Endothelial cell of umbilical vein (primary cell): ENCODE measurements at regions not wholly inside any gene's neighbourhood (a gene's known extent, or its start where the extent isn't known, plus 50 kb on each side); places are given as distances from the start of the nearest gene placed in this dataset.

Experiments
- BruUV-seq: library from RNA; stranded (reverse); fragments of 400-500 nt; replicated peaks from 2 replicates; lab custom pipeline; 2021; lab: Mats Ljungman, UMichigan
- CTCF ChIA-PET: fragments of 300-600, 350-600 bp; sonication (Branson Sonifier 250); formaldehyde crosslinking; loops from one replicate; lab custom pipeline; 2021; ENCODE audit warnings: antibody characterized with exemption, inconsistent platforms; lab: Charles Lee
- POLR2A ChIA-PET: fragments of 300-600, 350-600 bp; sonication (Branson Sonifier 250); formaldehyde crosslinking; loops from one replicate; lab custom pipeline; 2021; ENCODE audit warnings: antibody characterized with exemption, inconsistent platforms; lab: Charles Lee
- DNase-seq: peaks from one replicate; pipeline ENCODE4 v3.0.0-alpha.2; 2011; ENCODE audit warnings: low read depth, low spot score
- FAIRE-seq: peaks from 2 replicates; lab custom pipeline; 2011; peaks lifted over from hg19 to GRCh38; lab: Jason Lieb, UNC
- H2AFZ ChIP-seq: 2 replicates; pipeline ENCODE4 v1.6.0; 2012; ENCODE audit warnings: low read depth, low read length, control low read depth, inconsistent platforms
- H3K27ac ChIP-seq: 2 replicates; pipeline ENCODE4 v1.5.1; 2011; ENCODE audit warnings: low read depth, mild to moderate bottlenecking, control low read depth, low read length, moderate library complexity; ENCODE audit not compliant: insufficient read depth
- H3K27me3 ChIP-seq, 2 experiments: 2 replicates each; pipeline versions ENCODE4 v1.6.0 to v1.6.1; 2011; ENCODE audit warnings: low read length in 2 of 2, mixed read lengths in 1 of 2; ENCODE audit not compliant: control insufficient read depth in 2 of 2, insufficient read depth in 2 of 2
- H3K36me3 ChIP-seq, 2 experiments: 2 replicates in 1 of 2; 3 replicates in 1 of 2; pipeline ENCODE4 v1.5.1; 2011; ENCODE audit warnings: low read length in 2 of 2, mild to moderate bottlenecking in 1 of 2, moderate library complexity in 1 of 2; ENCODE audit not compliant: control insufficient read depth in 2 of 2, insufficient read depth in 2 of 2; ENCODE audit errors: extremely low read depth in 1 of 2
- H3K4me1 ChIP-seq: 3 replicates; pipeline ENCODE4 v1.5.1; 2011; ENCODE audit warnings: mild to moderate bottlenecking, low read length; ENCODE audit not compliant: control insufficient read depth, insufficient read depth; ENCODE audit errors: extremely low read depth
- H3K4me2 ChIP-seq: 2 replicates; pipeline ENCODE4 v1.6.1; 2011; ENCODE audit warnings: low read length, control low read depth, mixed read lengths; ENCODE audit not compliant: insufficient read depth
- H3K4me3 ChIP-seq, 3 experiments: fragments of 200-600 bp in 1 of 3; sonication (generic), shearing (Covaris generic) in 1 of 3; replicated peaks in 1 of 3; 2 replicates each; pipeline ENCODE4 v1.5.1; 2011 to 2016; ENCODE audit warnings: control low read depth in 3 of 3, low read length in 3 of 3, mild to moderate bottlenecking in 2 of 3, inconsistent platforms in 1 of 3, low read depth in 1 of 3, moderate library complexity in 1 of 3; ENCODE audit not compliant: insufficient read depth in 1 of 3
- H3K79me2 ChIP-seq: 2 replicates; pipeline ENCODE4 v1.6.0; 2012; ENCODE audit warnings: low read length, inconsistent platforms; ENCODE audit not compliant: control insufficient read depth, insufficient read depth
- H3K9ac ChIP-seq: replicated peaks from 2 replicates; pipeline ENCODE3; 2011; ENCODE audit warnings: low read length, control low read depth; ENCODE audit not compliant: insufficient read depth; ENCODE audit errors: extremely low read depth
- H3K9me1 ChIP-seq: replicated peaks from 3 replicates; pipeline ENCODE4 v1.6.0; 2011; ENCODE audit warnings: mild to moderate bottlenecking, low read length; ENCODE audit not compliant: control insufficient read depth, insufficient read depth; ENCODE audit errors: extremely low read depth
- H3K9me3 ChIP-seq: replicated peaks from 2 replicates; pipeline ENCODE4 v1.5.1; 2012; ENCODE audit warnings: low read length, inconsistent platforms; ENCODE audit not compliant: control insufficient read depth, insufficient read depth
- H4K20me1 ChIP-seq: replicated peaks from 2 replicates; pipeline ENCODE3; 2011; ENCODE audit warnings: mild to moderate bottlenecking, low read length; ENCODE audit not compliant: control insufficient read depth, insufficient read depth; ENCODE audit errors: extremely low read depth
- EZH2 ChIP-seq: IDR thresholded peaks from 2 replicates; pipeline ENCODE4 v1.6.1; 2012; ENCODE audit warnings: borderline replicate concordance, low read depth, mild to moderate bottlenecking, moderate library complexity, low read length, inconsistent platforms; ENCODE audit not compliant: severe bottlenecking
- FOS ChIP-seq: IDR thresholded peaks from 2 replicates; pipeline ENCODE4 v1.6.1; 2011; ENCODE audit warnings: mild to moderate bottlenecking, low read length, moderate library complexity, borderline replicate concordance; ENCODE audit not compliant: insufficient read depth
- GATA2 ChIP-seq: IDR thresholded peaks from 2 replicates; pipeline ENCODE4 v1.7.0; 2011; ENCODE audit warnings: low read depth, mild to moderate bottlenecking, moderate library complexity, mixed read lengths, low read length; ENCODE audit not compliant: insufficient read length, insufficient read depth
- JUN ChIP-seq: IDR thresholded peaks from 2 replicates; pipeline ENCODE4 v1.6.1; 2011; ENCODE audit warnings: borderline replicate concordance, low read depth; ENCODE audit not compliant: insufficient read length, insufficient read depth
- MAX ChIP-seq: IDR thresholded peaks from 2 replicates; pipeline ENCODE4 v1.6.1; 2011; ENCODE audit not compliant: insufficient read depth, insufficient read length
- MYC ChIP-seq: IDR thresholded peaks from one replicate; pipeline ENCODE4 v1.6.1; 2011; ENCODE audit warnings: mild to moderate bottlenecking, low read depth, low read length
- POLR2A ChIP-seq: IDR thresholded peaks from 2 replicates; pipeline ENCODE4 v1.6.1; 2012; ENCODE audit warnings: low read depth, mild to moderate bottlenecking, control low read depth, low read length
- POLR2AphosphoS5 ChIP-seq: IDR thresholded peaks from 2 replicates; pipeline ENCODE4 v1.6.1; 2012; ENCODE audit warnings: low read depth, mild to moderate bottlenecking, control low read depth, low read length, moderate library complexity; ENCODE audit not compliant: insufficient read depth
- dilution Hi-C: fragments of 300-500 bp; cut with MboI; formaldehyde crosslinking; loops from one replicate; pipeline ENCODE4 v1.15.0; 2019; ENCODE audit warnings: low sequenced_read_pairs; ENCODE audit not compliant: extremely low pct_ligation_motif_present
- intact Hi-C: fragments of 100-400 bp; cut with micrococcal nuclease; formaldehyde crosslinking; loops from one replicate; pipeline ENCODE4 v1.10.0; 2022
- TF ChIP-seq, protein P1 (sequence below), 2 donors: IDR thresholded peaks; 1 replicate in 1 of 2; 2 replicates in 1 of 2; pipeline ENCODE4 v1.5.1; 2011; ENCODE audit warnings: low read length in 2 of 2, mild to moderate bottlenecking in 2 of 2, moderate library complexity in 2 of 2, control low read depth in 1 of 2, inconsistent platforms in 1 of 2, low read depth in 1 of 2; ENCODE audit not compliant: insufficient read depth in 1 of 2; ENCODE audit errors: extremely low read depth in 1 of 2

- ChIA-PET POLR2A (no interaction called here), CTCF (no interaction called here)
- no TSS peak for BruUV-seq
These were observed 195.0 kb upstream of the FOXD3 start for GRCh38 chr1:63127376-63127775.

More at GRCh38 chr1:63127376-63127775, 195.0 kb upstream of the FOXD3 start:
- H2AFZ ChIP-seq = no peak overlapping the region
- DNase-seq (no peak), FAIRE-seq (no peak)
- no peaks in the 10 kb centered on the region for H3K36me3 ChIP-seq
- TF ChIP-seq MYC (no peak), FOS (no peak), GATA2 (no peak), POLR2AphosphoS5 (no peak), POLR2A (no peak), MAX (no peak), JUN (no peak), EZH2 (no peak)
- TF ChIP-seq, protein P1, sequence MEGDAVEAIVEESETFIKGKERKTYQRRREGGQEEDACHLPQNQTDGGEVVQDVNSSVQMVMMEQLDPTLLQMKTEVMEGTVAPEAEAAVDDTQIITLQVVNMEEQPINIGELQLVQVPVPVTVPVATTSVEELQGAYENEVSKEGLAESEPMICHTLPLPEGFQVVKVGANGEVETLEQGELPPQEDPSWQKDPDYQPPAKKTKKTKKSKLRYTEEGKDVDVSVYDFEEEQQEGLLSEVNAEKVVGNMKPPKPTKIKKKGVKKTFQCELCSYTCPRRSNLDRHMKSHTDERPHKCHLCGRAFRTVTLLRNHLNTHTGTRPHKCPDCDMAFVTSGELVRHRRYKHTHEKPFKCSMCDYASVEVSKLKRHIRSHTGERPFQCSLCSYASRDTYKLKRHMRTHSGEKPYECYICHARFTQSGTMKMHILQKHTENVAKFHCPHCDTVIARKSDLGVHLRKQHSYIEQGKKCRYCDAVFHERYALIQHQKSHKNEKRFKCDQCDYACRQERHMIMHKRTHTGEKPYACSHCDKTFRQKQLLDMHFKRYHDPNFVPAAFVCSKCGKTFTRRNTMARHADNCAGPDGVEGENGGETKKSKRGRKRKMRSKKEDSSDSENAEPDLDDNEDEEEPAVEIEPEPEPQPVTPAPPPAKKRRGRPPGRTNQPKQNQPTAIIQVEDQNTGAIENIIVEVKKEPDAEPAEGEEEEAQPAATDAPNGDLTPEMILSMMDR (IDR thresholded peaks at IDR 0.05; ENCODE audit: extremely low read depth in 1 of 2, insufficient read depth in 1 of 2, low read depth in 1 of 2, low read length in 2 of 2) = no peak
- no peaks in the 10 kb centered on the region for H4K20me1 ChIP-seq
- no peaks in the 10 kb centered on the region for H3K9me1 ChIP-seq
- H3K9ac ChIP-seq = no peak overlapping the region
- dilution Hi-C loops (no loop called here), intact Hi-C loops (no loop called here)
- H3K4me3 ChIP-seq = no peak overlapping the region
- H3K4me1 ChIP-seq = peaks cover 25% of the 10 kb centered on the region
- no peak overlapping the region for H3K4me2 ChIP-seq
- H3K79me2 ChIP-seq = no peaks in the 10 kb centered on the region
- no peak overlapping the region for H3K27ac ChIP-seq
- no peaks in the 10 kb centered on the region for H3K9me3 ChIP-seq
- no peaks in the 10 kb centered on the region for H3K27me3 ChIP-seq
